IMR-90 (cell line): ENCODE measurements at regions not wholly inside any gene's neighbourhood (a gene's known extent, or its start where the extent isn't known, plus 50 kb on each side); places are given as distances from the start of the nearest gene placed in this dataset.

Experiments
- ATAC-seq: fragments of 200-7000 bp; cut with Tn5 transposase; 2 replicates; pipeline ENCODE4 v1.9.1; 2020; ENCODE audit warnings: low read depth, mild to moderate bottlenecking, moderate library complexity
- BruUV-seq: library from RNA; stranded (reverse); fragments of 400-500 nt; replicated peaks from 2 replicates; lab custom pipeline; 2021; lab: Mats Ljungman, UMichigan
- CTCF ChIA-PET: fragments of 300-600 bp; formaldehyde crosslinking; extraction: SDS; loops from one replicate; lab custom pipeline; 2021; ENCODE audit warnings: antibody characterized with exemption; lab: Yijun Ruan, JAX
- POLR2A ChIA-PET: fragments of 300-600 bp; sonication (Branson Sonifier 250); formaldehyde crosslinking; loops from one replicate; lab custom pipeline; 2022; ENCODE audit warnings: antibody characterized with exemption; ENCODE audit not compliant: unreplicated experiment; lab: Charles Lee
- DNase-seq: peaks from one replicate; pipeline ENCODE4 v3.0.0; 2013
- H2AFZ ChIP-seq: replicated peaks from 2 replicates; pipeline ENCODE3; 2013; ENCODE audit warnings: low read length, mild to moderate bottlenecking; ENCODE audit not compliant: poor library complexity
- H2AK5ac ChIP-seq: 2 replicates; pipeline ENCODE4 v1.6.1; 2013; ENCODE audit warnings: low read depth, low read length, inconsistent platforms
- H2AK9ac ChIP-seq: replicated peaks from 2 replicates; pipeline ENCODE3; 2013; ENCODE audit warnings: mild to moderate bottlenecking, low read depth, low read length, moderate library complexity; ENCODE audit not compliant: poor library complexity
- H2BK120ac ChIP-seq: 2 replicates; pipeline ENCODE4 v1.6.1; 2013; ENCODE audit warnings: low read depth, low read length, inconsistent platforms
- H2BK15ac ChIP-seq: 3 replicates; pipeline ENCODE4 v1.6.1; 2013; ENCODE audit warnings: low read depth, low read length, inconsistent platforms
- H2BK20ac ChIP-seq: 2 replicates; pipeline ENCODE4 v1.6.1; 2013; ENCODE audit warnings: low read depth, mild to moderate bottlenecking, inconsistent platforms, low read length, moderate library complexity
- H2BK5ac ChIP-seq: 2 replicates; pipeline ENCODE4 v1.6.1; 2013; ENCODE audit warnings: mild to moderate bottlenecking, low read depth, low read length, inconsistent platforms; ENCODE audit not compliant: poor library complexity, severe bottlenecking
- H3K14ac ChIP-seq: replicated peaks from 2 replicates; pipeline ENCODE4 v1.6.1; 2013; ENCODE audit warnings: low read depth, low read length, inconsistent platforms
- H3K18ac ChIP-seq: 2 replicates; pipeline ENCODE4 v1.6.1; 2013; ENCODE audit warnings: low read depth, low read length, control low read depth
- H3K23ac ChIP-seq: 2 replicates; pipeline ENCODE4 v1.6.1; 2013; ENCODE audit warnings: low read depth, low read length, inconsistent platforms
- H3K27ac ChIP-seq: 2 replicates; pipeline ENCODE4 v1.5.1; 2013; ENCODE audit warnings: mild to moderate bottlenecking, control low read depth, low read length; ENCODE audit not compliant: insufficient read depth
- H3K27me3 ChIP-seq: 2 replicates; pipeline ENCODE4 v1.6.1; 2013; ENCODE audit warnings: low read length; ENCODE audit not compliant: control insufficient read depth, insufficient read depth
- H3K36me3 ChIP-seq: 2 replicates; pipeline ENCODE4 v1.6.1; 2013; ENCODE audit warnings: low read length, mixed read lengths; ENCODE audit not compliant: control insufficient read depth, insufficient read depth
- H3K4ac ChIP-seq: 2 replicates; pipeline ENCODE4 v1.6.1; 2013; ENCODE audit warnings: low read depth, low read length, inconsistent platforms
- H3K4me1 ChIP-seq: 2 replicates; pipeline ENCODE4 v1.6.1; 2013; ENCODE audit warnings: low read length, mixed read lengths; ENCODE audit not compliant: control insufficient read depth, insufficient read depth
- H3K4me2 ChIP-seq: 2 replicates; pipeline ENCODE4 v1.6.1; 2013; ENCODE audit warnings: low read depth, mild to moderate bottlenecking, control low read depth, low read length, moderate library complexity
- H3K4me3 ChIP-seq: 2 replicates; pipeline ENCODE4 v1.5.1; 2013; ENCODE audit warnings: low read depth, mild to moderate bottlenecking, control low read depth, low read length, moderate library complexity; ENCODE audit not compliant: insufficient read depth
- H3K56ac ChIP-seq: 2 replicates; pipeline ENCODE4 v1.6.1; 2013; ENCODE audit warnings: low read length, inconsistent platforms; ENCODE audit not compliant: insufficient read depth; ENCODE audit errors: extremely low read depth
- H3K79me1 ChIP-seq, 2 experiments: 2 replicates each; pipeline ENCODE4 v1.6.1; 2013; ENCODE audit warnings: low read length in 2 of 2, inconsistent platforms in 1 of 2, low read depth in 1 of 2
- H3K9ac ChIP-seq: 2 replicates; pipeline ENCODE4 v1.6.1; 2013; ENCODE audit warnings: low read depth, low read length, control low read depth
- H3K9me1 ChIP-seq: 2 replicates; pipeline ENCODE4 v1.6.1; 2013; ENCODE audit warnings: low read length, inconsistent platforms; ENCODE audit not compliant: insufficient read depth
- H3K9me3 ChIP-seq: 2 replicates; pipeline ENCODE4 v1.6.1; 2013; ENCODE audit warnings: low read length; ENCODE audit not compliant: control insufficient read depth, insufficient read depth
- H4K20me1 ChIP-seq: 2 replicates; pipeline ENCODE4 v1.6.1; 2013; ENCODE audit warnings: low read length, inconsistent platforms; ENCODE audit not compliant: insufficient read depth
- H4K5ac ChIP-seq: 2 replicates; pipeline ENCODE4 v1.6.1; 2013; ENCODE audit warnings: mild to moderate bottlenecking, low read depth, low read length, control low read depth
- H4K8ac ChIP-seq, 2 experiments: 2 replicates each; pipeline ENCODE4 v1.6.1; 2013; ENCODE audit warnings: low read depth in 2 of 2, low read length in 2 of 2, control low read depth in 1 of 2, inconsistent platforms in 1 of 2
- H4K91ac ChIP-seq: 2 replicates; pipeline ENCODE4 v1.6.1; 2013; ENCODE audit warnings: low read depth, low read length, inconsistent platforms; ENCODE audit not compliant: insufficient read depth
- BHLHE40 ChIP-seq: fragments of 150-350 bp; IDR thresholded peaks from 2 replicates; pipeline ENCODE4 v1.6.1; 2016; ENCODE audit warnings: mild to moderate bottlenecking, low read depth, low read length
- NFE2L2 ChIP-seq: fragments of 150-350 bp; IDR thresholded peaks from 2 replicates; pipeline ENCODE4 v1.6.1; 2016; ENCODE audit warnings: low read depth, mild to moderate bottlenecking, low read length
- WGBS, 2 experiments: methylation state at CpG; one replicate each; pipeline versions ENCODE4 v1.1.5 to v1.1.7; 2013; ENCODE audit warnings: missing lambda C conversion rate in 2 of 2; ENCODE audit not compliant: insufficient read length in 1 of 2; ENCODE audit errors: extremely low coverage in 2 of 2; 5-methylcytosine and 5-hydroxymethylcytosine counted together
- dilution Hi-C: fragments of 300-500 bp; cut with HindIII; formaldehyde crosslinking; loops from one replicate; pipeline ENCODE4 v1.14.3; 2018; ENCODE audit warnings: low sequenced_read_pairs; ENCODE audit not compliant: unreplicated experiment
- in situ Hi-C: fragments of 300-500 bp; cut with MboI; formaldehyde crosslinking; loops from 3 replicates; pipeline ENCODE4 v1.14.3; 2019; ENCODE audit warnings: low sequenced_read_pairs, inconsistent platforms, mixed read lengths
- intact Hi-C: fragments of 100-400 bp; cut with micrococcal nuclease; formaldehyde crosslinking; loops from 2 replicates; pipeline ENCODE4 v1.10.0; 2022

DNA sequence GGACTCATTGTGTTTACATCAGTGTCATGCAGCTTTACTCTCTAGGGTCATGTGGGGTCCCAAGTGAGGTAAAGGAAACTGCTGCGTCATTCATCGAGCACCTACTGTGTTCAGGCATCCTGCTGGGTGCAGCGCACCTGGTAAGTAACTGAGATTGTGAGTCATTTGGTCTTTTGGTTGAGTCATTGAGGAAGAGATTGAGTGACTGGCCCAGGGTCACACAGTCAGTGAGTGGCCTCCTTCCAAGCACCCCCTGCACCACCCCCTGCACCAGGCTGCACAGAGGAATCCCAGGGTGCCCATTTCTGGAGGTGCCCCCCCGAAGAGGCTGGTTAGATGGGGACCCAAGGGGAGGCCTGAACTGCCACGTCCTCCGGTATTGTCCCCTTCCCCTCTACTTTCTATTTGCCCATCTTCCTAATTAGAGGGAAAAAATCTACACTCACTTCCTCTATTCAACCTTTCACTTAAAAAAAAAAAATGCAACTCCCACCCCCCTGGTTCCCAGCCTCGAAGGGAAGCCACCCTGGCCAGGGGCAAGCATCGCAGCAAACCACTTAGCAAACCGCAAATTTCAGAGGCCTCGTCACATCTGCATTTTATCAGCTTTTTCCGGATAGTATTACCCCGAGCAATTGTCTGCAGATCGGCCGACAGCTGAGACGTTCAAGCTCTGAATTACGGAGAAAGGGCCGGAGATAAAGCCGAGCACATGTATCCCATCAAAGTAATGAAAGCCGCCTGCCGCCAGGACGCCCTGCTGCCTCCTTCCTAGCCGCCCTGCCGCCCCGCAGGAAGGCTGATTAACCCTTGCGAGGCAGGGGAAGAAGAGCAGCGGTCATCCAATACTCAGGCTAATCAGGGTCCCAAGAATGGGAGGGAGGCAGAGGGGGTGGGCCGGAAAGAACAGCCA lies 96.3 kb upstream of the MSX1 start:
- Histone ChIP-seq H3K9me3 (no peaks in the 10 kb centered on the region), H2AFZ (peak overlapping the region; percentile 55), H4K91ac (no peak overlapping the region), H3K14ac (no peak overlapping the region), H3K4me2 (no peak overlapping the region), H3K56ac (no peak overlapping the region), H2BK20ac (no peak overlapping the region), H3K27ac (no peak overlapping the region), H3K18ac (no peak overlapping the region), H3K4me1 (no peaks in the 10 kb centered on the region), H2AK9ac (no peak overlapping the region), H3K4ac (no peak overlapping the region), H2BK5ac (no peak overlapping the region), H4K20me1 (no peaks in the 10 kb centered on the region), H2AK5ac (no peak overlapping the region), H4K8ac (no peak overlapping the region), H3K27me3 (peaks cover 7% of the 10 kb centered on the region; the same call in 1 of the 2 replicates), H3K36me3 (no peaks in the 10 kb centered on the region), H4K5ac (no peak overlapping the region), H3K23ac (no peak overlapping the region), H2BK15ac (no peak overlapping the region), H3K4me3 (no peak overlapping the region), H2BK120ac (no peak overlapping the region), H3K79me1 (no peaks in the 10 kb centered on the region), H3K9ac (no peak overlapping the region), H3K9me1 (no peaks in the 10 kb centered on the region)
- in situ Hi-C loops (no loop called here), dilution Hi-C loops (no loop called here), intact Hi-C loops (no loop called here)
- TF ChIP-seq BHLHE40, result no peak
- peak; percentile 26; the same call in 1 of the 2 replicates for TF ChIP-seq NFE2L2
- ATAC-seq (peak; percentile 60), DNase-seq (peak; percentile 59)
- WGBS, 2 experiments, result 6% methylated on average over 8 of the region's 27 CpGs; no CpG with 5 or more reads in 1 of the 2 experiments
- no TSS peak for BruUV-seq
- CTCF ChIA-PET, result no interaction called here
- POLR2A ChIA-PET, result no interaction called here
